BJ (cell line): ENCODE measurements at regions not wholly inside any gene's neighbourhood (a gene's known extent, or its start where the extent isn't known, plus 50 kb on each side); places are given as distances from the start of the nearest gene placed in this dataset.

Experiments used
- CTCF ChIA-PET: fragments of 350-600 bp; formaldehyde crosslinking; extraction: SDS; loops from one replicate; lab custom pipeline; 2021; ENCODE audit warnings: antibody characterized with exemption, inconsistent platforms; lab: Yijun Ruan, JAX
- POLR2A ChIA-PET: fragments of 300-600 bp; sonication (Branson Sonifier 250); formaldehyde crosslinking; extraction: SDS; loops from one replicate; lab custom pipeline; 2021; ENCODE audit warnings: antibody characterized with exemption; lab: Charles Lee
- DNase-seq: peaks from one replicate; pipeline ENCODE4 v3.0.0-alpha.2; 2011; ENCODE audit warnings: low read depth
- H3K27me3 ChIP-seq: 2 replicates; pipeline ENCODE4 v1.6.0; 2011; ENCODE audit warnings: low read length; ENCODE audit not compliant: control insufficient read depth, insufficient read depth
- H3K36me3 ChIP-seq: 2 replicates; pipeline ENCODE4 v1.5.1; 2011; ENCODE audit warnings: low read length; ENCODE audit not compliant: control insufficient read depth, insufficient read depth
- H3K4me3 ChIP-seq: 2 replicates; pipeline ENCODE4 v1.5.1; 2011; ENCODE audit warnings: low read depth, mild to moderate bottlenecking, control low read depth, low read length
- TF ChIP-seq, protein P1 (sequence below): IDR thresholded peaks from 2 replicates; pipeline ENCODE4 v1.5.1; 2011; ENCODE audit warnings: low read depth, mild to moderate bottlenecking, control low read depth, inconsistent platforms, low read length, moderate library complexity; ENCODE audit not compliant: insufficient read depth

DNA sequence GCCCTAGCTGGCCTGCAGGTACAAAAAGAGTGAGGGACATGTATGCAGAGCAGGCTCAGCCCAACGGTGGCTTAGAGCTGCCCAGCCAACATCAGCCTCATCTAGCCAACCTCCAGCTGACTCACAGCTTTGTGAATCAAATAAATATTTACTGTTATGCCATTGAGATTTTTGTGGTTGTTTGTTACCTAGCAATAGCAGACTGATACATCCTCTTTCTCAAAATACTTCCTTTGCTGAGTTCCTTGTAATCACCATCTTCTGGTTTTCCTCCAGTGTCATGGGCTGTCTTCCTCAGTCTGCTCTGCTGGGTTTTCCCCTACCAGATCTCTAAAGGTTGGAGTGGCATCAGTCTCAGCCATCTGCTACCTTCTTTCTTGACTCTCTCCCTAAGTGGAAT is 126.6 kb upstream of the SLC1A4 start:
- POLR2A ChIA-PET, result no interaction called here
- no peak for DNase-seq
- Histone ChIP-seq H3K4me3 (no peak overlapping the region), H3K27me3 (peaks cover 4% of the 10 kb centered on the region), H3K36me3 (no peaks in the 10 kb centered on the region)
- TF ChIP-seq, protein P1, sequence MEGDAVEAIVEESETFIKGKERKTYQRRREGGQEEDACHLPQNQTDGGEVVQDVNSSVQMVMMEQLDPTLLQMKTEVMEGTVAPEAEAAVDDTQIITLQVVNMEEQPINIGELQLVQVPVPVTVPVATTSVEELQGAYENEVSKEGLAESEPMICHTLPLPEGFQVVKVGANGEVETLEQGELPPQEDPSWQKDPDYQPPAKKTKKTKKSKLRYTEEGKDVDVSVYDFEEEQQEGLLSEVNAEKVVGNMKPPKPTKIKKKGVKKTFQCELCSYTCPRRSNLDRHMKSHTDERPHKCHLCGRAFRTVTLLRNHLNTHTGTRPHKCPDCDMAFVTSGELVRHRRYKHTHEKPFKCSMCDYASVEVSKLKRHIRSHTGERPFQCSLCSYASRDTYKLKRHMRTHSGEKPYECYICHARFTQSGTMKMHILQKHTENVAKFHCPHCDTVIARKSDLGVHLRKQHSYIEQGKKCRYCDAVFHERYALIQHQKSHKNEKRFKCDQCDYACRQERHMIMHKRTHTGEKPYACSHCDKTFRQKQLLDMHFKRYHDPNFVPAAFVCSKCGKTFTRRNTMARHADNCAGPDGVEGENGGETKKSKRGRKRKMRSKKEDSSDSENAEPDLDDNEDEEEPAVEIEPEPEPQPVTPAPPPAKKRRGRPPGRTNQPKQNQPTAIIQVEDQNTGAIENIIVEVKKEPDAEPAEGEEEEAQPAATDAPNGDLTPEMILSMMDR, result no peak
- CTCF ChIA-PET, result interaction anchor here (2.2 kb wide), 1 partner anchor 208 kb away, joined by 6 read pairs; the partner anchor contains the start of gene SERTAD2

DNA sequence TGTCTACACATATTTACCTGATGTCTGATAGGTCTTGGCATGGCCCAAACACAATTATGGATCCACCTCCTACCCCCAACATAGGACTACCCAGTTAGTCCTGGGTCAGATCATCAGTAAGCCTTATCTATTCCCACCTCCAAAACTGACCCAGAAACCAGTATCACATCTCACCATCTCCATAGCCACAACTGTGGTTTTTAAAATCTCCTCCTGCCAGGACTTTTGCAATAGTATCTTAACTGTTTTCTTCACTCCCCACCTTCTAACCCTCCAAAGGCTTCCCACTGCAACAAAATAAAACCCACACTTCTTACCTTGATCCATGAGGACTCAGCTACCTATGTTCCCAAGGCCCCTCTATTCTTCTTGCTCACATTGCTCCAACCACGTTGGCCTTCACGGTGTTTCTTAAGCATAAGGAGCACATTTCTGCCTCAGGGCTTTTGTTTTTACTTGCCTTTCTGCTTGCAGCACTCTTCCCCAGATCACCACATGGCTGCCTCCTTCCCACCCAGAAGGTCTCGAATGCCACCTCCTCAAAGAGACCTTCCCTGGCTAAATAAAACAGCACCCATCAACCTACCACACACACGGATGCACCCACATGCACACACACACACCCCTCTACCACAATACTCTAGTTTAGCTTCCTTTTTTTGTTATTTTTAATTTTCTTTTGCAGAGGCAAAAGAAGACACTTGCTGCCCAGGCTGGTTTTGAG is 125.9 kb upstream of the SLC1A4 start:
- ChIA-PET CTCF (interaction anchor here (1.0 to 2.2 kb wide), 5 partner anchors 208 to 339 kb away, joined by 3 to 6 read pairs (median 3); partner anchors contain the start of genes AFTPH and SERTAD2), POLR2A (no interaction called here)
- DNase-seq, result no peak
- TF ChIP-seq, protein P1, result no peak
- peaks cover 10% of the 10 kb centered on the region for H3K27me3 ChIP-seq
- H3K4me3 ChIP-seq, result no peak overlapping the region
- no peaks in the 10 kb centered on the region for H3K36me3 ChIP-seq

DNA sequence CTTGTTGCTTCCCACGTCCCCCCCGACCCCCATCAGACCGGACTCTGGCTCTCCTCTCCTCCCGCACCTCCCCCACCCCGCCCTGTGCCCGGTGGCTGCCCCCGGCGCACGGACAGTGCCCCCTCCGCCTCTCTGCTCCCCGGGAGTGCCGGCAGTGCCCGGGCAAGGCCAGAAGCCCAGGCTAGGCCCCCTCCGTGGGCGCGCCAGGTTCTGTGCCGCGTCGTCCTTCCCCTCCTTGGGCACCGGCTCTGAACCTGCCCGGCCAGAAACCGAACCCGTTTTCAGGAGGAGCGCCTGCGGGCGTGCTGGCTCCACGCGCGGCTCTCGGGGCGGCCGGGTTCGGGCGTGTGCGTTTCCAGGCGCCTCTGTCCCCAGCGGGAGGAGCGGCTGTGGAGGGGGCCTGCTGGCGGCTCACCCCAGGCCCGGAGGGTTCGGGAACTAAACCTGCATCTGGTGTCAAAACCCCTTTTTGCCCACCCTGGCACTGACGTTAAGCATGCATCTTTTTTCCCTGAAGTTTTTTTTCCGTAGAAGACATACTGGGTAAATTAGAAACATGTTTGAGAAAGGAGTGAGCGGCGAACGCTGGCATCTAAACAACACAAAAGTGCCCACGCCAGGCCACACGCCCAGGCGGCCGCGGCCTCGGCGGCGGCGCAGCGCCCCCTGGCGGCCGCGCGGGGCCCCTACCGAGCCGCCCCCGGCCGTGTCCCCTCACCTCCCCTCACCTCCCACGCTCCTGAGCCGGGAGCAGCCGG is 123.9 kb upstream of the SLC1A4 start:
- POLR2A ChIA-PET, result interaction anchor here (0.6 kb wide), 1 partner anchor 77 kb away, joined by 9 read pairs; no protein-coding TSS in a partner anchor
- TF ChIP-seq, protein P1, result peak; percentile 50
- DNase-seq, result no peak
- no peaks in the 10 kb centered on the region for H3K36me3 ChIP-seq
- H3K27me3 ChIP-seq, result peaks cover 29% of the 10 kb centered on the region
- CTCF ChIA-PET, result interaction anchor here (0.7 to 1.4 kb wide), 6 partner anchors 53 to 278 kb away, joined by 3 to 7 read pairs (median 4); no protein-coding TSS in a partner anchor
- peak overlapping the region; percentile 45 for H3K4me3 ChIP-seq

DNA sequence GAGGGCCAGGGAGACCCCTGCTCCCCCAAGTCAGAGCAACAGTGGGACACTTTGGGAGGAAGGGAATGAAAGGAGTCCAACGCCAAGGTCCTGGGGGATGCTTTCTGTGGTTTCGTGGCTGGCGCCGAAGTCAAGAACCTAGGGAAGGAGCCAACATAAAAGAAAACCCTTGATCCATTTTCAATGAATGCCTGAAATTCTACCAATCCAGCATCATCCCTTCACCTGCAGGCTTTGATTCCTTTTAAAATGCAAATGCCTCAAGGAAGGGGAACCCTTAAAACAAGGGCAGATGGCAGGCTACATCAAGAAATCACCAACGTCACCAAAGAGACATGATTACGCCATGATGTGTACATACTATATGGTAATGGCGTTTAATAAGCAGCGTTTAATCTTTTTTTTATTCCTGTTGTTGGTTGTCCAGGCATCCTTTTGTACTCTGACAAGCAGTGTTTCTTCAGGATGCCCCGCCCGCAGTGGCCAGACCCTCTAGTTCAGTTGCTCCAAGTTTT is 123.3 kb upstream of the SLC1A4 start:
- CTCF ChIA-PET, result interaction anchor here (1.2 to 3.4 kb wide), 4 partner anchors 9 to 221 kb away, joined by 4 to 34 read pairs (median 8); no protein-coding TSS in a partner anchor
- Histone ChIP-seq H3K4me3 (no peak overlapping the region; the same call in 1 of the 2 replicates), H3K36me3 (no peaks in the 10 kb centered on the region), H3K27me3 (peaks cover 36% of the 10 kb centered on the region)
- POLR2A ChIA-PET, result no interaction called here
- DNase-seq, result no peak
- TF ChIP-seq, protein P1, result no peak

DNA sequence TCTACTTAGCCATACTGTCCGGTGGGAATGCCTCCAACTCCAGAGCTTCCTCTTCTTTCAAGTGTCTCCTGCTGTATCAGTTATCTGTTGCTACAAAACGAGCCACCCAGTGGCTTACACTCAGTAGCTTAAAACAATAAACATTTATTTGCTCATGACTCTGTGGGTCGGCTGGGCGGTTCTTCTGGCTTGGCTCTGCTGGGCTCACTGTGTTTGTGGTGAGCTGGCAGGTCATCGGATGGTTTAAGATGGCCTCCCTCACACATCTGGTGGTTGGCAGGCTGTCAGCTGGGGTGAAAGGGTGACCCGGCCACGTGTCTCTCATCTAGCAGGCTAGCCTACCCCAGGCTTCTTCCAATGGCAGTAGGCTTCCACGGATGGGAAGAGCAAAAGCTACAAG is 122.4 kb upstream of the SLC1A4 start:
- H3K27me3 ChIP-seq, result peaks cover 40% of the 10 kb centered on the region
- CTCF ChIA-PET, result interaction anchor here (0.8 to 3.6 kb wide), 21 partner anchors 10 to 343 kb away, joined by 3 to 34 read pairs (median 4); partner anchors contain the start of genes AFTPH and SERTAD2
- peak; percentile 79 for DNase-seq
- H3K4me3 ChIP-seq, result no peak overlapping the region
- TF ChIP-seq, protein P1, result peak; percentile 21; the same call in 1 of the 2 replicates
- H3K36me3 ChIP-seq, result no peaks in the 10 kb centered on the region
- POLR2A ChIA-PET, result interaction anchor here (0.5 to 0.8 kb wide), 4 partner anchors 99 to 1025 kb away, joined by 3 to 14 read pairs (median 4); partner anchors contain the start of genes SERTAD2 and UGP2
